Kidney (tissue), 13 donors: ENCODE measurements at regions not wholly inside any gene's neighbourhood (a gene's known extent, or its start where the extent isn't known, plus 50 kb on each side); places are given as distances from the start of the nearest gene placed in this dataset.

Experiments used
- DNase-seq, 5 donors: peaks; one replicate each; pipeline ENCODE4 v3.0.0-alpha.2; 2013 to 2020
- FAIRE-seq: peaks from 2 replicates; lab custom pipeline; 2012; peaks lifted over from hg19 to GRCh38; lab: Jason Lieb, UNC
- H3K27ac ChIP-seq, 2 donors: one replicate each; pipeline ENCODE4 v1.7.0; 2013; ENCODE audit warnings: low read depth in 2 of 2, low read length in 2 of 2, inconsistent platforms in 1 of 2
- H3K27me3 ChIP-seq: one replicate; pipeline ENCODE4 v1.7.1; 2013; ENCODE audit warnings: low read length, inconsistent platforms; ENCODE audit not compliant: control insufficient read depth, insufficient read depth
- H3K36me3 ChIP-seq, 3 donors: one replicate each; pipeline versions ENCODE4 v1.7.0 to v1.7.1; 2013; ENCODE audit warnings: low read length in 3 of 3, control low read depth in 1 of 3, inconsistent platforms in 1 of 3; ENCODE audit not compliant: insufficient read depth in 3 of 3, control insufficient read depth in 2 of 3
- H3K4me1 ChIP-seq, 3 donors: one replicate each; pipeline versions ENCODE4 v1.7.0 to v1.7.1; 2013; ENCODE audit warnings: low read length in 3 of 3, inconsistent platforms in 1 of 3, low read depth in 1 of 3; ENCODE audit not compliant: control insufficient read depth in 2 of 3, insufficient read depth in 2 of 3
- H3K4me3 ChIP-seq, 3 donors: one replicate each; pipeline versions ENCODE4 v1.7.0 to v1.8.1; 2013; ENCODE audit warnings: low read length in 3 of 3, control low read depth in 1 of 3, inconsistent platforms in 1 of 3
- H3K9ac ChIP-seq, 3 donors: one replicate each; pipeline versions ENCODE4 v1.7.0 to v1.7.1; 2013; ENCODE audit warnings: low read length in 3 of 3, control low read depth in 1 of 3, inconsistent platforms in 1 of 3
- H3K9me3 ChIP-seq, 3 donors: one replicate each; pipeline versions ENCODE4 v1.7.0 to v1.7.1; 2013; ENCODE audit warnings: low read length in 3 of 3, control low read depth in 1 of 3, inconsistent platforms in 1 of 3; ENCODE audit not compliant: control insufficient read depth in 2 of 3, insufficient read depth in 1 of 3
- intact Hi-C: fragments of 100-400 bp; cut with DNase I; formaldehyde crosslinking; loops from one replicate; pipeline ENCODE4 v1.11.1; 2022
- TF ChIP-seq, protein P1 (sequence below): IDR thresholded peaks from 3 replicates; pipeline ENCODE4 v1.5.1; 2012; ENCODE audit warnings: mild to moderate bottlenecking, moderate library complexity, borderline replicate concordance; ENCODE audit not compliant: insufficient read depth; ENCODE audit errors: extremely low read depth
- donor health status: control.
- donor health status: control.
- donor health status: control.
- donor health status: control.
- donor health status: control.
- donor health status: DM: yes; HTN: yes; CAD: no.
- donor health status: Normal renal cell carcinoma (clear cell type).

DNA sequence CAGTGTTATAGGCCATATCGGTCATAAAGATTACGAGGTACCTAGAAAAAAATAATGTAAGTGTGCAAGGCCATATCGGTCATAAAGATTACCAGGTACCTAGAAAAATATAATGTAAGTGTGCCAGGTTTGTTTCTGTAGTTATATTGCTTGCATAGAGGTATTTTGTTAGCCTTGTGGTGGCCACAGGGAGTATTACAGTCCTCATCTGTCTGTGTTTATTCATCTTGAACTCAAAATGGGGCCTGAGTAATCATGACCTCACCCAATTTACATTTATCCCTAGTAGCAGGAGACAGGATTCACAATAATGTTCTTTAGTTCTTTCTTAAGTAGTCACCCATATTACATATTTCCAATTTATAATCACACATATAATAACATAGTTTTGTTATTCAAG lies 459.7 kb downstream of the MID1IP1 start:
- Histone ChIP-seq H3K4me3 (no peak overlapping the region), H3K36me3 (no peaks in the 10 kb centered on the region), H3K9me3 (no peaks in the 10 kb centered on the region), H3K27me3 (no peaks in the 10 kb centered on the region), H3K27ac (no peak overlapping the region), H3K4me1 (no peaks in the 10 kb centered on the region), H3K9ac (no peak overlapping the region)
- TF ChIP-seq, protein P1, sequence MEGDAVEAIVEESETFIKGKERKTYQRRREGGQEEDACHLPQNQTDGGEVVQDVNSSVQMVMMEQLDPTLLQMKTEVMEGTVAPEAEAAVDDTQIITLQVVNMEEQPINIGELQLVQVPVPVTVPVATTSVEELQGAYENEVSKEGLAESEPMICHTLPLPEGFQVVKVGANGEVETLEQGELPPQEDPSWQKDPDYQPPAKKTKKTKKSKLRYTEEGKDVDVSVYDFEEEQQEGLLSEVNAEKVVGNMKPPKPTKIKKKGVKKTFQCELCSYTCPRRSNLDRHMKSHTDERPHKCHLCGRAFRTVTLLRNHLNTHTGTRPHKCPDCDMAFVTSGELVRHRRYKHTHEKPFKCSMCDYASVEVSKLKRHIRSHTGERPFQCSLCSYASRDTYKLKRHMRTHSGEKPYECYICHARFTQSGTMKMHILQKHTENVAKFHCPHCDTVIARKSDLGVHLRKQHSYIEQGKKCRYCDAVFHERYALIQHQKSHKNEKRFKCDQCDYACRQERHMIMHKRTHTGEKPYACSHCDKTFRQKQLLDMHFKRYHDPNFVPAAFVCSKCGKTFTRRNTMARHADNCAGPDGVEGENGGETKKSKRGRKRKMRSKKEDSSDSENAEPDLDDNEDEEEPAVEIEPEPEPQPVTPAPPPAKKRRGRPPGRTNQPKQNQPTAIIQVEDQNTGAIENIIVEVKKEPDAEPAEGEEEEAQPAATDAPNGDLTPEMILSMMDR: no peak
- no peak for DNase-seq
- FAIRE-seq: no peak
- intact Hi-C loops: no loop called here

DNA sequence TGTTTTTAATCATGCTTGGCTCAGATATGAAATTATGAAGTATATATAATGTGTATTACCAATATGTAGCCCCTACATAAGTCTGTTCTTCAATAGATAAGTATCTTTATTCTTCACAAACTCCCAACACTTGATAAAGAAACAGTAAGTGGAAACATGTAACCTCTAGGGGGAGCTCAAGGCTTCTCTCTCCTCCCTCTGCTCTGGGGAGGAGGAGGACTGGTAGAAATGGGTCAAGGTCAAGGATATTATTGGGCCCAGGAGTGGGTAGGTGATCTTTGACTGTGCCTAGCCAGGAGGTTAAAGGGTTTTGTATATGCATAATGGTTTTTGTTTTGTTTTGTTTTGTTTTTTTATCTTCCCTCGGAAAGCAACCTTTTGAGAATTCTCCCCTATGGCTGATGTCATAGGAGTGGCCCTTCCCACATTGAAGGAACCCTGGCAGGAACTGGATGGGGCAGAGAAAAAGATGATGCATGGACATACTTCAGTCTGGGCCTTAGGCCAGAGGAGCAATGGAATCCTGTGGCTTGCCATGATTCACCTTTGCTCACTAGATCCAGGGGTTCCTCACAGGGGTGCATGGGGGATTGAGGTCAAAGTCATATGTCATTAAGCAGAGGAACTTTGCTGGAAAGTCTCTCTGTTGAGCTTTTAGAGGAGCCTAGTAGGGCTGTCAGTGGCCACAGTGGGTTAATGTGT lies 460.3 kb downstream of the MID1IP1 start:
- peak in 2 of 5 donors; percentile 43 to 51 for DNase-seq
- H3K27me3 ChIP-seq: no peaks in the 10 kb centered on the region
- H3K27ac ChIP-seq: no peak overlapping the region
- H3K9me3 ChIP-seq: no peaks in the 10 kb centered on the region
- FAIRE-seq: peak; percentile 85
- intact Hi-C loops: no loop called here
- no peaks in the 10 kb centered on the region for H3K36me3 ChIP-seq
- no peak overlapping the region for H3K4me3 ChIP-seq
- no peaks in the 10 kb centered on the region for H3K4me1 ChIP-seq
- TF ChIP-seq, protein P1: peak; percentile 38
- no peak overlapping the region for H3K9ac ChIP-seq

DNA sequence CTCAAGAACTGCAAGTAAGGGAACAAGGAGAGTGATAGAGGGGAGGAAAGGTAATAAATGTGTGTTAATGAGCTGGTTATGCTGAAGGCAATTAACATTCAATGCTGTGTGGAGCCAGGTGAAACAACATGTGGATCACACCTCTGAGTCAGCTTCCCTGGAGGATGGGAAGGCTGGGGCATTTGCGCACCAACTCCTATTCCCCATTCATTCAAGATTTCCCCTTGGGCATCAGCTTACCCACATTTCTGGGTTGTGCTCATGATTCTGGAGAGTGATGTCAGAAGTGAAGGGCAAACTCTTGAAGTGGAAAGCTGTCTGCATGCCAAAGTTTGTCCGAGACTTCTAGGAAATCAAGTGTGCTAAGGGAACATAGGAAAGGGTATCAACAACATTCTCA lies 461.4 kb downstream of the MID1IP1 start:
- Histone ChIP-seq H3K9me3 (no peaks in the 10 kb centered on the region), H3K27ac (no peak overlapping the region), H3K4me3 (no peak overlapping the region), H3K9ac (no peak overlapping the region), H3K27me3 (no peaks in the 10 kb centered on the region), H3K4me1 (no peaks in the 10 kb centered on the region), H3K36me3 (no peaks in the 10 kb centered on the region)
- intact Hi-C loops: no loop called here
- DNase-seq: no peak
- TF ChIP-seq, protein P1: no peak
- no peak for FAIRE-seq

DNA sequence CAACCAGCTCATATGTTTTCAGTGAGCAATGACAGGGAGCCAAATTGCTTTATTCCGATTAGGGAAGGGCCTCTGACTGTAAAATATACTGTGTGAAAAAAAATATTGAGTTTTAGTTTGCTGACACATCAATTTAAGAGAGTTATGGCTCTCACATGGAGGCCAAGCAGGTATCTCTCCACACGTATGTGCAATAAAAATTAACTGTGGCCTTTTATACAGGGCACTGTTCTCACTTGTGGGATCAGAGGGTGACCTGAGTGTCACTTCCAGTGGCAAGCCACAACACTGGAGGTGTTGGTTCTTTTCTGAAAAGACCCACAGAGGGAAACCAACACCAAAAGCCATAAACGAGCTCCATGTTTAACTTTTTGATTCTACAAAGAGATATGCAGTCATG lies 462.8 kb downstream of the MID1IP1 start:
- no peak overlapping the region for H3K27ac ChIP-seq
- TF ChIP-seq, protein P1: no peak
- no peaks in the 10 kb centered on the region for H3K9me3 ChIP-seq
- no peak overlapping the region for H3K9ac ChIP-seq
- DNase-seq (no peak), FAIRE-seq (no peak)
- no peaks in the 10 kb centered on the region for H3K27me3 ChIP-seq
- no peaks in the 10 kb centered on the region for H3K36me3 ChIP-seq
- intact Hi-C loops: no loop called here
- no peaks in the 10 kb centered on the region for H3K4me1 ChIP-seq
- no peak overlapping the region for H3K4me3 ChIP-seq
